ENCODE measurements at regions not wholly inside any gene's neighbourhood (a gene's known extent, or its start where the extent isn't known, plus 50 kb on each side); places are given as distances from the start of the nearest gene placed in this dataset.
"Not testable (repeated sequence)": the region's sequence is repeated elsewhere in the genome, so short reads cannot be mapped to it uniquely, and the experiment has no call there.

- DNase-seq (ENCODE audit: low spot score) = not testable (repeated sequence)
Measured at GRCh38 chr9:97248252-97248651, 59.2 kb upstream of the CCDC180 start.

GRCh38 chr9:97243606-97244005 lies 63.9 kb upstream of the CCDC180 start:
- no peak for DNase-seq (ENCODE audit: low spot score)

- DNase-seq (ENCODE audit: low spot score) = not testable (repeated sequence)
Measured at GRCh38 chr9:97241430-97241829, 66.0 kb upstream of the CCDC180 start.

- DNase-seq (ENCODE audit: low spot score) = peak; percentile 41
Measured at GRCh38 chr9:97237951-97238889, 69.2 kb upstream of the CCDC180 start.

GRCh38 chr9:97237311-97237786 lies 70.1 kb upstream of the CCDC180 start:
- DNase-seq (ENCODE audit: low spot score) = no peak

- not testable (repeated sequence) for DNase-seq (ENCODE audit: low spot score)
Measured at GRCh38 chr9:97233009-97233400, 74.5 kb upstream of the CCDC180 start.

- DNase-seq (ENCODE audit: low spot score) = not testable (repeated sequence)
Measured at GRCh38 chr9:97232060-97233008, 75.1 kb upstream of the CCDC180 start.

GRCh38 chr9:97222393-97222792 lies 85.1 kb upstream of the CCDC180 start:
- not testable (repeated sequence) for DNase-seq (ENCODE audit: low spot score)

GRCh38 chr9:97221478-97222355 lies 85.7 kb upstream of the CCDC180 start:
- peak; percentile 29 for DNase-seq (ENCODE audit: low spot score)

- peak; percentile 2 for DNase-seq (ENCODE audit: low spot score)
Measured at GRCh38 chr9:97220894-97221477, 86.5 kb upstream of the CCDC180 start.

- not testable (repeated sequence) for DNase-seq (ENCODE audit: low spot score)
Measured at GRCh38 chr9:97220396-97220795, 87.1 kb upstream of the CCDC180 start.

GRCh38 chr9:97219443-97220140 lies 87.9 kb upstream of the CCDC180 start:
- DNase-seq (ENCODE audit: low spot score) = not testable (repeated sequence)

- DNase-seq (ENCODE audit: low spot score) = not testable (repeated sequence)
Measured at GRCh38 chr9:97215127-97215526, 92.3 kb upstream of the CCDC180 start.

- not testable (repeated sequence) for DNase-seq (ENCODE audit: low spot score)
Measured at GRCh38 chr9:97214556-97214955, 92.9 kb upstream of the CCDC180 start.

- not testable (repeated sequence) for DNase-seq (ENCODE audit: low spot score)
Measured at GRCh38 chr9:97199683-97200082, 107.8 kb upstream of the CCDC180 start.

GRCh38 chr9:97193767-97194166 lies 113.7 kb upstream of the CCDC180 start:
- DNase-seq (ENCODE audit: low spot score) = not testable (repeated sequence)

- no peak for DNase-seq (ENCODE audit: low spot score)
Measured at GRCh38 chr9:97188545-97188944, 118.9 kb upstream of the CCDC180 start.

- DNase-seq (ENCODE audit: low spot score) = not testable (repeated sequence)
Measured at GRCh38 chr9:97187706-97188105, 119.8 kb upstream of the CCDC180 start.

GRCh38 chr9:97186493-97186892 lies 121.0 kb upstream of the CCDC180 start:
- DNase-seq (ENCODE audit: low spot score) = no peak

GRCh38 chr9:97182532-97182931 lies 124.9 kb upstream of the CCDC180 start:
- not testable (repeated sequence) for DNase-seq (ENCODE audit: low spot score)
